ENCODE measurements at regions not wholly inside any gene's neighbourhood (a gene's known extent, or its start where the extent isn't known, plus 50 kb on each side); places are given as distances from the start of the nearest gene placed in this dataset.

DNA sequence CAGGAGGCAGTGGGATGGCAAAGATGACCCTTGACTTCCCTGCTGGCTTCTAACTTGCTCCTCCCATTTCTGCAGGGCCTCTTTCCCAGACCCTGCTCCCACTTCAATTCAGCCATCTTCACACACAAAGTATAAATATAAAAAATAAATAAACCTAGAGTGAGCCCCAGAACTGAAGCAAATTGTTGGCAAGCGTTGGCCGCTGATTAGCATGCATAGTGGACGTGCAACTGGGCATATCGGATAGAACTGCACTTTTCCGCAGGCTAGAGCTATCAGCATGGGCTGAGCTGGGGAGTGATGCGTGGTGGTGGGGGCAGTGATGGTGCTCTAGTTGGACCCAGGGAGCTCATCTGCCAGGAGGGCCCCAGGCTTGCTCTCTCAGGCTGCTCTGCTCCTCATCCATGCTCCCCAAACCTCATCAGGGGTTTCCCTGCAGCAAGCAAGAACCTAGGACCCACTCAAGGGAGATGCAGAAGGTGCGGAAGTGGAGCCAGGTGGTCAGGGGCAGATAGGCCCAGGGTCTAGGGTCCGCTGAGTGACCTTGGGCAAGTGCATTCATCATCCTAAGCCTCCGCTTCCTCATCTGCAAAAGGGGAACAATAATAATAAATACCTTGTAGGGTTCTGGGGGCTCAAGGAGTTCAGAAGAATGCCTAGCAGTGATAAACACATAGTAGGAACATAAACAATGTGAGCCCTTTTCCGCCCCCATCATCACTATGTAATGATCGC is 146.8 kb upstream of the PJA1 start:
- Mint-ChIP-seq H3K9me3 (no peaks in the 10 kb centered on the region), H3K4me3 (no peak overlapping the region), H3K4me1 (ENCODE audit: unreplicated experiment) (peaks cover 22% of the 10 kb centered on the region), H3K27me3 (no peaks in the 10 kb centered on the region), H3K36me3 (no peaks in the 10 kb centered on the region), H3K27ac (no peak overlapping the region)
- TF ChIP-seq, protein P1, sequence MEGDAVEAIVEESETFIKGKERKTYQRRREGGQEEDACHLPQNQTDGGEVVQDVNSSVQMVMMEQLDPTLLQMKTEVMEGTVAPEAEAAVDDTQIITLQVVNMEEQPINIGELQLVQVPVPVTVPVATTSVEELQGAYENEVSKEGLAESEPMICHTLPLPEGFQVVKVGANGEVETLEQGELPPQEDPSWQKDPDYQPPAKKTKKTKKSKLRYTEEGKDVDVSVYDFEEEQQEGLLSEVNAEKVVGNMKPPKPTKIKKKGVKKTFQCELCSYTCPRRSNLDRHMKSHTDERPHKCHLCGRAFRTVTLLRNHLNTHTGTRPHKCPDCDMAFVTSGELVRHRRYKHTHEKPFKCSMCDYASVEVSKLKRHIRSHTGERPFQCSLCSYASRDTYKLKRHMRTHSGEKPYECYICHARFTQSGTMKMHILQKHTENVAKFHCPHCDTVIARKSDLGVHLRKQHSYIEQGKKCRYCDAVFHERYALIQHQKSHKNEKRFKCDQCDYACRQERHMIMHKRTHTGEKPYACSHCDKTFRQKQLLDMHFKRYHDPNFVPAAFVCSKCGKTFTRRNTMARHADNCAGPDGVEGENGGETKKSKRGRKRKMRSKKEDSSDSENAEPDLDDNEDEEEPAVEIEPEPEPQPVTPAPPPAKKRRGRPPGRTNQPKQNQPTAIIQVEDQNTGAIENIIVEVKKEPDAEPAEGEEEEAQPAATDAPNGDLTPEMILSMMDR (conservative IDR thresholded peaks at IDR 0.05): no peak
- no peak for DNase-seq (ENCODE audit: extremely low spot score, unreplicated experiment)

GRCh38 chrX:69309074-69309792 is 144.0 kb upstream of the PJA1 start:
- DNase-seq (ENCODE audit: extremely low spot score, unreplicated experiment): no peak
- TF ChIP-seq, protein P1 (conservative IDR thresholded peaks at IDR 0.05): no peak
- H3K27ac Mint-ChIP-seq: peak overlapping the region; percentile 16
- H3K4me3 Mint-ChIP-seq: no peak overlapping the region
- no peaks in the 10 kb centered on the region for H3K27me3 Mint-ChIP-seq
- H3K4me1 Mint-ChIP-seq (ENCODE audit: unreplicated experiment): peaks cover 16% of the 10 kb centered on the region
- H3K9me3 Mint-ChIP-seq: no peaks in the 10 kb centered on the region
- no peaks in the 10 kb centered on the region for H3K36me3 Mint-ChIP-seq

- DNase-seq (ENCODE audit: extremely low spot score, unreplicated experiment): no peak
- TF ChIP-seq, protein P1 (conservative IDR thresholded peaks at IDR 0.05): no peak
- Mint-ChIP-seq H3K9me3 (no peaks in the 10 kb centered on the region), H3K27me3 (no peaks in the 10 kb centered on the region), H3K4me3 (no peak overlapping the region), H3K27ac (no peak overlapping the region), H3K4me1 (ENCODE audit: unreplicated experiment) (peaks cover 16% of the 10 kb centered on the region), H3K36me3 (no peaks in the 10 kb centered on the region)
Measured at GRCh38 chrX:69307756-69308155, 142.5 kb upstream of the PJA1 start.

DNA sequence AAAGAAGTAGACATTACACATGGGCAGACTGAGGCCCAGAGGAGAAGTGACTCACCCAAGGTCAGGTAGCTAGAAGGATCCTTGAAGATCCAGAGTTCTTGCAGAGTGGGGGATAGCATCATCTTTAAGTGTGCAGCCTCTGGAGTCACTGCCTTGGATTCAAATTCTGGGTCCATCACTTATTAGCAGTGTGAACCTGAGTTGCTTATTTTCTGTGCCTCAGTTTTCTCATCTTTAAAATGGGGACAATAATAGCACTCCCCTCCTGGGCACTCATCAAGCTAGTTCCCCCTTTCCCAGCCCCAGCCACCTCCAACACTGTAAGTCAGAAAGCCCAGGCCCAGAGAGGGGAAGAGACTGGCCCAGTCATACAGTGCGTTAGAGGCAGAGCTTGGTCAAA is 141.8 kb upstream of the PJA1 start:
- no peaks in the 10 kb centered on the region for H3K36me3 Mint-ChIP-seq
- no peaks in the 10 kb centered on the region for H3K27me3 Mint-ChIP-seq
- H3K4me3 Mint-ChIP-seq: no peak overlapping the region
- H3K4me1 Mint-ChIP-seq (ENCODE audit: unreplicated experiment): peaks cover 16% of the 10 kb centered on the region
- H3K27ac Mint-ChIP-seq: no peak overlapping the region
- TF ChIP-seq, protein P1 (conservative IDR thresholded peaks at IDR 0.05): no peak
- no peaks in the 10 kb centered on the region for H3K9me3 Mint-ChIP-seq
- DNase-seq (ENCODE audit: extremely low spot score, unreplicated experiment): no peak

- no peaks in the 10 kb centered on the region for H3K9me3 Mint-ChIP-seq
- H3K27me3 Mint-ChIP-seq: no peaks in the 10 kb centered on the region
- TF ChIP-seq, protein P1 (conservative IDR thresholded peaks at IDR 0.05): no peak
- peaks cover 14% of the 10 kb centered on the region for H3K4me1 Mint-ChIP-seq (ENCODE audit: unreplicated experiment)
- no peak overlapping the region for H3K27ac Mint-ChIP-seq
- no peak overlapping the region for H3K4me3 Mint-ChIP-seq
- H3K36me3 Mint-ChIP-seq: no peaks in the 10 kb centered on the region
- no peak for DNase-seq (ENCODE audit: extremely low spot score, unreplicated experiment)
Measured at GRCh38 chrX:69306063-69306404, 140.8 kb upstream of the PJA1 start.
